Breast epithelium (tissue), 3 donors: ENCODE measurements at regions not wholly inside any gene's neighbourhood (a gene's known extent, or its start where the extent isn't known, plus 50 kb on each side); places are given as distances from the start of the nearest gene placed in this dataset.

Experiments used
- CTCF ChIP-seq, 3 donors: fragments of 450-650 bp; IDR thresholded peaks; one replicate each; pipeline ENCODE4 v1.5.1; 2016 to 2017; ENCODE audit warnings: antibody characterized with exemption in 3 of 3, mild to moderate bottlenecking in 3 of 3, moderate library complexity in 3 of 3
- POLR2AphosphoS5 ChIP-seq, 3 donors: sonication (generic); formaldehyde crosslinking; IDR thresholded peaks; one replicate each; pipeline ENCODE4 v1.6.1; 2017; ENCODE audit warnings: antibody characterized with exemption in 3 of 3

- TF ChIP-seq CTCF (IDR thresholded peaks at IDR 0.05), result no peak
- TF ChIP-seq POLR2AphosphoS5 (IDR thresholded peaks at IDR 0.05), result no peak
These were observed 669.6 kb upstream of the NRSN1 start for GRCh38 chr6:23456396-23456795.
